Prostate gland (tissue), 2 donors: ENCODE measurements at regions not wholly inside any gene's neighbourhood (a gene's known extent, or its start where the extent isn't known, plus 50 kb on each side); places are given as distances from the start of the nearest gene placed in this dataset.

Experiments used
- DNase-seq: peaks from one replicate; pipeline ENCODE4 v3.0.0-alpha.2; 2019; ENCODE audit warnings: low spot score
- H3K27ac ChIP-seq, 2 donors: fragments of 200-600 bp; sonication (generic); 2 replicates each; pipeline ENCODE4 v1.5.1; 2017 to 2019
- H3K27me3 ChIP-seq: fragments of 200-600 bp; sonication (generic); replicated peaks from 2 replicates; pipeline ENCODE4 v1.5.1; 2019; ENCODE audit not compliant: insufficient read depth
- H3K36me3 ChIP-seq, 2 donors: fragments of 200-600 bp; sonication (generic); 1 replicate in 1 of 2; 2 replicates in 1 of 2; pipeline versions ENCODE4 v1.5.1 to v1.8.1; 2017 to 2019
- H3K4me1 ChIP-seq: fragments of 200-600 bp; sonication (generic); replicated peaks from 2 replicates; pipeline ENCODE4 v1.5.1; 2019
- H3K4me3 ChIP-seq, 2 donors: fragments of 200-600 bp; sonication (generic); 2 replicates each; pipeline ENCODE4 v1.5.1; 2017 to 2019
- H3K9me3 ChIP-seq: fragments of 200-600 bp; sonication (generic); 2 replicates; pipeline ENCODE4 v1.5.1; 2017
- CTCF ChIP-seq, 4 experiments: fragments of 200-600 bp in 2 of 4; fragments of 450-650 bp in 2 of 4; sonication (generic) in 2 of 4; IDR thresholded peaks; 1 replicate in 3 of 4; 2 replicates in 1 of 4; pipeline ENCODE4 v1.5.1; 2016 to 2019; ENCODE audit warnings: antibody characterized with exemption in 4 of 4, mild to moderate bottlenecking in 2 of 4, moderate library complexity in 2 of 4
- POLR2A ChIP-seq: fragments of 450-650 bp; IDR thresholded peaks from one replicate; pipeline ENCODE4 v1.6.1; 2016; ENCODE audit warnings: antibody characterized with exemption, mild to moderate bottlenecking
- POLR2AphosphoS5 ChIP-seq: sonication (generic); formaldehyde crosslinking; IDR thresholded peaks from one replicate; pipeline ENCODE4 v1.6.1; 2017; ENCODE audit warnings: antibody characterized with exemption
- WGBS: methylation state at CpG from one replicate; pipeline ENCODE4 v1.1.5; 2018; 5-methylcytosine and 5-hydroxymethylcytosine counted together
- intact Hi-C: fragments of 100-400 bp; cut with DNase I; formaldehyde crosslinking; loops from one replicate; pipeline ENCODE4 v1.14.2; 2022

DNA sequence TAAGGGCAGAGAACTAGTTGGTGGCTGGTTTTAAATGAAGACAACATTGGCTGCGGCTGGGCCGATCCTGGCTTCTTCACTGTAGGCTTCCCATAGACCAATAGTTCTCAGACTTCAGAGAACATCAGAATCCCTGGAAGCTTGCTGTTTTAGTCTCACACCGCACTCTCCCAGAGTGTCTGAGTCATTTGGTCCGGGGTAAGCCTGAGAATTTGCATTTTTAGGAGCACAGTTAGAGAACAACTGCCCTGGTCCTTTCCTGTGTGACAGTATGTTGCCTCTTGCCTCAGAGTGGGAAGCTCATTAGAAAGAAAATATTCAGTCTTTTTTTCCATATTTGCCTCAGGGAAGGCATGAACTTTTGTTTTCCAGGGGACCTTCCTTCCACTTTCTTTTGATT, 137.1 kb upstream of the GAREM1 start:
- H3K36me3 ChIP-seq: no peaks in the 10 kb centered on the region
- H3K4me1 ChIP-seq: no peaks in the 10 kb centered on the region
- H3K4me3 ChIP-seq: no peak overlapping the region
- no peak overlapping the region for H3K27ac ChIP-seq
- H3K27me3 ChIP-seq: peaks cover 4% of the 10 kb centered on the region
- TF ChIP-seq CTCF (IDR thresholded peaks at IDR 0.05) (no peak), POLR2A (no peak), POLR2AphosphoS5 (no peak)
- intact Hi-C loops: no loop called here
- H3K9me3 ChIP-seq: no peaks in the 10 kb centered on the region
- DNase-seq: no peak
- WGBS: 85% methylated on average over 4 of the region's 4 CpGs

- Histone ChIP-seq H3K36me3 (no peaks in the 10 kb centered on the region), H3K27me3 (no peaks in the 10 kb centered on the region), H3K9me3 (no peaks in the 10 kb centered on the region), H3K27ac (no peak overlapping the region), H3K4me1 (no peaks in the 10 kb centered on the region), H3K4me3 (no peak overlapping the region)
- no peak for DNase-seq
- WGBS: 98% methylated on average over 3 of the region's 3 CpGs
- TF ChIP-seq POLR2A (no peak), CTCF (IDR thresholded peaks at IDR 0.05) (no peak), POLR2AphosphoS5 (no peak)
- intact Hi-C loops: no loop called here
These were observed 127.5 kb upstream of the GAREM1 start for GRCh38 chr18:32598144-32598543.

DNA sequence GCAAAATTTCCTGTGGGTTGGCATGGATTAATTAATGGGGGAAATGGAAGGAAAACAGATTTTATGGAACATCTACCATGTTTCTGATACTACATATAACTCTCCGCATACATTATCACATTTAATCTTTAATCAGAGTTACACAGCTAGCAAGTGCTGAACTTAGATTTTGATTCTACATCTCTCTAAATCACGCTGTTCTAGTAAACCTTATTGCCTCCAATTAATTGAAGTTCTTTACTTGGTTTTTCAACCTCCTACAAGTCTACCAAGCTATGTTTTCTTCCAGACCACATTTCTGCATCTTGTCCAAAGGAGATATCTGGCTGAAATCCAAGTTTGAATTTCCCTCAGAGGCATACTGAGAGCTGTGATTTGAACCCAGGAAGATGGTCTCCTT, 125.8 kb upstream of the GAREM1 start:
- Histone ChIP-seq H3K9me3 (no peaks in the 10 kb centered on the region), H3K4me1 (no peaks in the 10 kb centered on the region), H3K27me3 (no peaks in the 10 kb centered on the region), H3K36me3 (no peaks in the 10 kb centered on the region), H3K4me3 (no peak overlapping the region), H3K27ac (no peak overlapping the region)
- TF ChIP-seq POLR2A: no peak
- TF ChIP-seq POLR2AphosphoS5: no peak
- no peak for TF ChIP-seq CTCF (IDR thresholded peaks at IDR 0.05)
- WGBS: 47% methylated on average over 2 of the region's 2 CpGs
- intact Hi-C loops: no loop called here
- DNase-seq: no peak

GRCh38 chr18:32595832-32596231, 125.2 kb upstream of the GAREM1 start:
- no peak for DNase-seq
- Histone ChIP-seq H3K9me3 (no peaks in the 10 kb centered on the region), H3K4me3 (no peak overlapping the region), H3K27me3 (no peaks in the 10 kb centered on the region), H3K36me3 (no peaks in the 10 kb centered on the region), H3K27ac (no peak overlapping the region), H3K4me1 (no peaks in the 10 kb centered on the region)
- 37% methylated on average over 3 of the region's 3 CpGs for WGBS
- TF ChIP-seq POLR2A (no peak), POLR2AphosphoS5 (no peak), CTCF (IDR thresholded peaks at IDR 0.05) (no peak)
- intact Hi-C loops: no loop called here

DNA sequence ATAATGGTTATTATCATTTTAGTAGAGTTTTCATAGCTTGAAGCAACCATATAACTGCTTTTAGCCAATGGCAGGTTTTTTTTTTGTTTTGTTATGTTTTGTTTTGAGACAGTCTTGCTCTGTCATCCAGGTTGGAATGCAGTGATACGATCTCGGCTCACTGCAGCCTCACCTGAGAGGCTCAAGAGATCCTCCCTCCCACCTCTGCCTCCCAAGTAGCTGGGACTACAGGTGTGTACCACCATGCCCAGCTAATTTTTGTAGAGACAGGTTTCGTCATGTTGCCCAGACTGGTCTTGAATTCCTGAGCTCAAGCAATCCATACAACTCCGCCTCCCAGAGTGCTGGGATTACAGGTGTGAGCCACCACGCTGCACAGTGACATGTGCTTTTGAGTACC, 117.5 kb upstream of the GAREM1 start:
- Histone ChIP-seq H3K27ac (no peak overlapping the region), H3K36me3 (no peaks in the 10 kb centered on the region), H3K9me3 (no peaks in the 10 kb centered on the region), H3K4me1 (no peaks in the 10 kb centered on the region), H3K27me3 (no peaks in the 10 kb centered on the region), H3K4me3 (no peak overlapping the region)
- TF ChIP-seq CTCF (IDR thresholded peaks at IDR 0.05): no peak
- no peak for TF ChIP-seq POLR2AphosphoS5
- no peak for TF ChIP-seq POLR2A
- WGBS: 92% methylated on average over 5 of the region's 5 CpGs
- DNase-seq: no peak
- intact Hi-C loops: no loop called here
